ENCODE measurements at regions not wholly inside any gene's neighbourhood (a gene's known extent, or its start where the extent isn't known, plus 50 kb on each side); places are given as distances from the start of the nearest gene placed in this dataset.

DNA sequence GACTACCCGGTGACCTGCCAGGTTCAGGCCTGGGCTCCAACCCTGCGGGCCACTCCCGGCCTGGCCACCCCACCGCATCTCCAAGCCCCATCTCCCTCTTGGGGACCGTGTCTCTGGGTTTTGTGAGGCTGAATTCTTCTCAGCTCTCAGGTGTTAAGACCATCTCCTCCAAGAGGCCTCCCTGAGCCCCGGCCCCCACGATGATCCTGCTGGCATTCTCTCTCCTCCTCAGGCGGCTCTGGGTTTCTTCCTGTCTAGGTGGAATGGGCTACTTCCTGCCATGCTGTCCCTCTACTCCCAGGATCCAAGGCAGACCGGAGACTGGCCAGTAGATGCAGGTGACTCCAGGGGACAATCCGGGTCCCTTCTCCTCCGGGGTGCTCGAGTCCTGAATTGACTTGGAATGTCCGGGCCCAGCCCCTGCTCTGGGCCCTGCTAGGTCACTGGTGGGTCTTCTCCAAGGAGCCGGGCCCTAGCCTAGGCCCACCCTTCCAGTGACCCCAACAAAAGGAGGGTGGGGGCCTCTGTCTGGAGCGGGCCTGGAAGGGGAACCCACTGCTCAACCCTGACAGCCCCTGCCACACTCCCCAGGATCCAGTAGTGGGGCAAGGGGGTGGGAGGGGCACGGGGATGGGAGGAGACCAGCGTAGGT is 219.8 kb downstream of the C9orf50 start:
- Histone ChIP-seq H3K27ac (peak overlapping the region in 7 of 8 donors; percentile 13 to 67 (median 56)), H3K9me3 (no peaks in the 10 kb centered on the region), H3K4me1 (peaks cover 0 to 14% (median 4%) of the 10 kb centered on the region in 6 donors), H3K36me3 (no peaks in the 10 kb centered on the region), H3K4me3 (no peak overlapping the region), H3K27me3 (replicated peaks in 1 of 7) (no peaks in the 10 kb centered on the region)
- intact Hi-C loops (cut with DNase I; ENCODE audit: low total_unique reads), result no loop called here
- TF ChIP-seq POLR2AphosphoS5 (IDR thresholded peaks at IDR 0.05) (no peak), POLR2A (IDR thresholded peaks at IDR 0.05) (no peak)
- TF ChIP-seq, protein P1, sequence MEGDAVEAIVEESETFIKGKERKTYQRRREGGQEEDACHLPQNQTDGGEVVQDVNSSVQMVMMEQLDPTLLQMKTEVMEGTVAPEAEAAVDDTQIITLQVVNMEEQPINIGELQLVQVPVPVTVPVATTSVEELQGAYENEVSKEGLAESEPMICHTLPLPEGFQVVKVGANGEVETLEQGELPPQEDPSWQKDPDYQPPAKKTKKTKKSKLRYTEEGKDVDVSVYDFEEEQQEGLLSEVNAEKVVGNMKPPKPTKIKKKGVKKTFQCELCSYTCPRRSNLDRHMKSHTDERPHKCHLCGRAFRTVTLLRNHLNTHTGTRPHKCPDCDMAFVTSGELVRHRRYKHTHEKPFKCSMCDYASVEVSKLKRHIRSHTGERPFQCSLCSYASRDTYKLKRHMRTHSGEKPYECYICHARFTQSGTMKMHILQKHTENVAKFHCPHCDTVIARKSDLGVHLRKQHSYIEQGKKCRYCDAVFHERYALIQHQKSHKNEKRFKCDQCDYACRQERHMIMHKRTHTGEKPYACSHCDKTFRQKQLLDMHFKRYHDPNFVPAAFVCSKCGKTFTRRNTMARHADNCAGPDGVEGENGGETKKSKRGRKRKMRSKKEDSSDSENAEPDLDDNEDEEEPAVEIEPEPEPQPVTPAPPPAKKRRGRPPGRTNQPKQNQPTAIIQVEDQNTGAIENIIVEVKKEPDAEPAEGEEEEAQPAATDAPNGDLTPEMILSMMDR (IDR thresholded peaks at IDR 0.05 in 8 of 11, conservative IDR thresholded peaks at IDR 0.05 in 3 of 11), result no peak
- WGBS, 5 donors, result 78 to 86% (median 82%) methylated on average over 14 to 17 of the region's 17 CpGs
- DNase-seq, result peak; percentile 48

DNA sequence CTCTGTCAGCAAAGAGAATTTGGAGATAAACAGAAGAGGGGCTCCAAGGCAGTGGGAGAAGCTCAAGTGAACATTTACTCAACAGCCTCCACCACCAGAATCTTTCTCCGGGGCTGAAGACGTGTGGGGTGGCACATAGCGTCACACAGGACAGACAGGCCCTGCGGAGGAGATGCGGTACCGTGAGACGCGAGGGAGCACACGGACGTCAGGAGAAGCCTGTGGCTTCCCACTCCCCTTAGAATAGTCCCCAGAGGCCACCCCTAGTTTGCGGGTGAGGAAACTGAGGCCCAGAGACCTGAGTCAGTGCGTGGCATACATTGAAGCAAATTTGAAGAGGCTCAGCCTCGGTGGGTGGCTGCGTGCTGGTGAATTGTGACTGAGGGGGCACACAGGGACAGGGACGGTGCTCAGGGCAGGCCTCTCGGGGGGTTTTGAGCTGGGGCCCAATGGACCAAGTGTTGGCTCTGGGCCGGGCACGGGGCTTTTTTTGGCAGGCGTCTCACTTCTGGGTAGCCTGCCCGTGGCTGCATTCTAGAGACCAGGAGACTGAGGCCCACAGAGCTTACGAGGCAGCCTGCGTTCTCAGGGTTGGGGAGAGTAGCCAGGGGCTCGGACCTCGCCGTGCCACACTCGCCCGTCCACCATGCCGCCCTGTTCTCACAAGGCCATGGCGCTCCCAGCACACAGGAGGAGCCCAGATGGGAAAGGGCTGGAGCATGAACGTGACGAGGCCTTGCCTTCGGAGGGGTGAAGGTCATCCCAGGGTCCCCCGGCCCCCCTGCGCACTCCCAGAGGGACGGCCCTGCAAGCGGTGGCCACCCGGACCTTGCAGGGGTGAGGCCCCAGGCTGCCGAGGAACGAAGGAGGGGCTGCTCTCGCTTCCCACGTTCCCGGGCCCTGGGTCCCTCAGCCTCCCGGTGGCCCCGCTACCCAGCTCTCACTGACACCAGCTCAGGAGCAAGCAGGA is 220.6 kb downstream of the C9orf50 start:
- Histone ChIP-seq H3K9me3 (no peaks in the 10 kb centered on the region), H3K27me3 (replicated peaks in 1 of 7) (no peaks in the 10 kb centered on the region), H3K4me1 (peaks cover 0 to 12% (median 3%) of the 10 kb centered on the region in 6 donors), H3K4me3 (no peak overlapping the region), H3K27ac (peak overlapping the region in 2 of 8 donors; percentile 49 to 67), H3K36me3 (no peaks in the 10 kb centered on the region)
- peak; percentile 70 for DNase-seq
- intact Hi-C loops (cut with DNase I; ENCODE audit: low total_unique reads), result no loop called here
- 84 to 94% (median 87%) methylated on average over 19 to 44 of the region's 44 CpGs for WGBS, 5 donors
- TF ChIP-seq POLR2AphosphoS5 (IDR thresholded peaks at IDR 0.05), result no peak
- TF ChIP-seq POLR2A (IDR thresholded peaks at IDR 0.05), result no peak
- TF ChIP-seq, protein P1 (IDR thresholded peaks at IDR 0.05 in 8 of 11, conservative IDR thresholded peaks at IDR 0.05 in 3 of 11), result no peak

DNA sequence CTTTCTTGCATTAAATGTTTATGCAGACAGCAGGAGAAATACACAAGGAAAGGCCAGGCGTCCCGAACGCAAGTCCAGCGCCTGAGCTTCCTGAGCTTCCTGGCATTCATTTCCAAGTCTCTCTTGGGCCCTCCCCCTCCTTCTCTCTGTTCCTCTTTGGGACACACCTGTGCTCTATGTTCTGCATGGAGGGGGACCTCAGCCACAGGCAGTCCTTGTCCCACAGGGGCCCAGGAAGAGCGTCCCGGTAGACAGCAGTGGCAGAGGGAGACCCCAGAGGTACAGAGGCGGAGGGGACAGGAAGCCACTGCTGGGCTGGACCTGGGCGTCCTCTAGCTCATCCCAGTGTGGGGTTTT is 221.3 kb downstream of the C9orf50 start:
- peaks cover 0 to 12% (median 3%) of the 10 kb centered on the region in 6 donors for H3K4me1 ChIP-seq
- H3K9me3 ChIP-seq, result no peaks in the 10 kb centered on the region
- peaks cover 0 to 3% (median 0%) of the 10 kb centered on the region in 7 donors for H3K27me3 ChIP-seq (replicated peaks in 1 of 7)
- H3K4me3 ChIP-seq, result no peak overlapping the region
- peak; percentile 40 for DNase-seq
- intact Hi-C loops (cut with DNase I; ENCODE audit: low total_unique reads), result no loop called here
- no peaks in the 10 kb centered on the region for H3K36me3 ChIP-seq
- 36 to 52% (median 45%) methylated on average over 8 of the region's 8 CpGs for WGBS, 5 donors
- no peak for TF ChIP-seq POLR2A (IDR thresholded peaks at IDR 0.05)
- TF ChIP-seq, protein P1 (IDR thresholded peaks at IDR 0.05 in 8 of 11, conservative IDR thresholded peaks at IDR 0.05 in 3 of 11), result no peak
- TF ChIP-seq POLR2AphosphoS5 (IDR thresholded peaks at IDR 0.05), result no peak
- H3K27ac ChIP-seq, result no peak overlapping the region
